Stimulated activated CD8-positive, alpha-beta memory T cell treated with anti-CD3 and anti-CD28 coated beads, Interleukin-4, amount 100 ng/mL, for 4 hours (primary cell): ENCODE measurements at regions not wholly inside any gene's neighbourhood (a gene's known extent, or its start where the extent isn't known, plus 50 kb on each side); places are given as distances from the start of the nearest gene placed in this dataset.
"Not testable (repeated sequence)": the region's sequence is repeated elsewhere in the genome, so short reads cannot be mapped to it uniquely, and the experiment has no call there.

Experiments
- DNase-seq, 2 donors: peaks; one replicate each; pipeline ENCODE4 v3.0.0-alpha.2; 2020; ENCODE audit warnings: low read depth in 2 of 2, low spot score in 1 of 2

DNA sequence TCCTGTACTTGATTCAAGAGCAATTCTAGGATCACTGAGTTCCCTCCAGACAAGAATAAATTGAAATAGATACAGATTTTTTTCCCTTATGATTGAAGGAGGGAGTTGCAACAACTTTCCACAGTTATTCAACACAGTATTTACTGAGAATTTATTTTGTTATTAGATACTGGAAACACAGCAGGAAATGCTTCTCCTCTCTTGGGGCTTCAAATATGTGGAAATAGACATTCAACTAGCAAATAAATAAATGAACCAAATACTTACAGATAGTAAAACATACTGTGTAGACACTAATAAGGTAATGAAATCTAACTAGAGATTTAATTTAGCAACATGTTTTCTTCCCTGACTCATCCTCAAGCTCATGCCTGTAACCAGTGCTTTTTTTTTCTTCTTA, 169.2 kb downstream of the LNPK start:
- DNase-seq = no peak

DNA sequence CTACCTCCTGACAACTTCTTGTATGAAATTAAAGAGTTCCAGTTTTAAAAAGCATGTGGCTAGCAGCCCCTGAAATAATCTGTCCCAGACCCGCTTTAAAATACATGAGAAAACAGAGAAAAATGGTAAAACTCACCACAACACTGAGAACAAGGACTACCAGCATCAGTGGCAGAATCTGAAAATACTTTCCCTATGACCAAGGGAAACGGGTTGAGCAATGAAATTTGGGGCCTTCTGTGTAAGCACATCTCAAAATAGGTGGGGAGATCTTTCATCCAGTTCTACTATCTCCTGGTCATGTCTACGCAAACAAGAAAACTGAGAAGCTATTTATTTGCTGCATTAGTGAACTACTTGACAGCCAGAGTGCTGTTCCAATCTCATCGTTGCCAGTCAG, 172.3 kb downstream of the LNPK start:
- DNase-seq = no peak

DNA sequence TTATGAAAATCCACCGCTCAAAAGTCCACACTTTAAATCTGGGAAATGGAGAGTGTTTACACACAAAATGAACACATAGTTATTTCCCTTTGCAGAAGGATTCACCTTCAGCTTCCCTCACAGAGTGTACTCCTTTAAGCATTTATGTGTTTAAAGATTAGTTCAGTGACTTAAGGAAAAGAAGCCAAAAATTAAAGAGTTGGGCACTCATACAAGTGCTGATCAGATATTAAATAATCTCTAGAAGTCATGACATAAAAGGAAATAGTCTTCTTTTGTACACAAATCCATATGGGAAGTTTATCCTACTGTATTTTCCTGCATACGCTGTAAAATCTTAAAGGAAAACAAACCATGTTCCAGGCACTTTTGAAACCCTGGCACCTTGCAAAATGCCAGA, 174.2 kb downstream of the LNPK start:
- no peak for DNase-seq

GRCh38 chr2:175824243-175824642, 177.8 kb downstream of the LNPK start:
- DNase-seq = no peak

DNA sequence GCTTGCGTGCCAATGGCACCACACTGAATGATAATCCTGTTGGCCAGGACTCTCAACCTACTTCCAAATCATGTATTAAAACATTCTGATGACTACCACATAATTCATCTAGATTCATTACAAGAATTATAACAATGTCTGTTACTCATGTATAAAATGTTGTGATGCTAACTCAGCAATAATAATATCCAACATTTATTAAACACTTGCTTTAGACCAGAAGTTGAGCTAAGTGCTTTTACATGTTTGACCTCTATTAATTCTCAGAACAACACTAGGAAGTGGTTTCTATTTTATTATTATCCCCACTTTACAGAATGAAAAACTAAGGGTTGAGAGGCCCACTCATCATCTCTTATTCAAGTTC, 178.4 kb downstream of the LNPK start:
- no peak for DNase-seq

DNA sequence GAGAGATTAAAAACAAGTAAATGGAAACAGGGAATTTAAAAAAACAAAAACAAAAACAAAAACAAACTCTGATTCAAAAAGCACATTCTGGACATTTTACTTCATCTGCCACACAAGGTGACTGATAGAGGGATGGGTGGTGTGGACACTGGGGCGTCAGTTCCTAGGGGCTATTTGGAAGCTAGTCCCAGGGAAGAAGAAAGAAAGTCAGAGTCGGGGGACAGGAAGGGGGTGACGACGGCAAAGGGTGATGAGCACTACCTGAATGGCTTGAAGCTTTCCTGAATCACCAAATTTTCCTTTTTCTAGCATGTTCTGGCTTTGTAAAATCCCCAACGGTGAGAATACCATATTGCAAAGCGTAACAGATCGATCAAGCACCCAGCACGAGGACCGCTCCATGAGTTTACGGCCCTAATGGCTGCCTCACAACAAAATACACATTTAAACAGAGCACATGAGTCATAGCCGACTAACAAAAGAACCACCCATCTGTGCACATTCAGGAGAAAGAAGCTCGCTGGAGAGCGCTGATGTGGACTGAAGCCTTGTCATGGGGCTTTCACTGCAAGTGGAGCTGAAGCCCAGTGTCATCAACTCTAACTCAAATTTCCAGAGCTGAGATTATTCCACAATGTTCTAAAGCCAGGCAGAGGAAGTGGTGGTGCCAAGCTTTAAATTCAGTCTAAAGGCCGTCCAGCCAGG, 178.9 kb downstream of the LNPK start:
- no peak for DNase-seq

DNA sequence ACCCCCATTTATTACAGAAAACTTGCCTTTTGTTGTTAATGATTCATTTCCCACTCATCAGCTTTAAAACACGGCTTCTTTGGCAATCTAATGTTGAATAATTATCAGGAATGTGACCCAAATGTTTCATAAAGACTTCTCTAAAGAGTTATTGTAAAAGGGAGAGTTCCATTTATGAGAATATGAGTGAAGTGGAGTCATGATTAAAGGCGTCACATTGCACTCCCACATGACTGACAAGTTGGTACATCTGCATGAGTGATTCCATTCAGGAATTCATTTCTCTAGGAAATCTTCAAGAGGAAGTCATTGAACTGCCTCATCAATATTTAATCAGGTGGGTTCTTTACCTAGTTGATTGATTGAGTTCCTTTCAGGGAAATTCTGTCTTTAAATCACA, 184.8 kb downstream of the LNPK start:
- no peak for DNase-seq

DNA sequence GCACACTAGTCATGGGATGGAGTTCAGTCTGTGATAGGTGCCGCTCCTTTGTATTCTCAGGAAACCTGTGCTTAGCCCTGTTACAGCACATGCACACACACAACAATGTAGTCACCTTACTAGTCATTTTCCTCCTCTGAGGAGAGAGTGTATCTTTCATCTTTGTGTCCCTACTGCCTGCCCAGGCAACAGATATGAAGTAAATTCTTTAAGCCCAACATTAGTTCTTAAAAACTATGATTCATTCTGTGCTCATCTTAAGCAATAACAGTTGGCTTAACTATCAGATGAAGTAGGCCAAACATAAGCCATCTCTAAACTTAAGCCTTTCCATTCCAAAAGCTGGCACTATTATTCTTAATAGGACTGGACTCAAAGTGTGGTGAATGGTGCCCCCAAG, 186.5 kb downstream of the LNPK start:
- no peak for DNase-seq

DNA sequence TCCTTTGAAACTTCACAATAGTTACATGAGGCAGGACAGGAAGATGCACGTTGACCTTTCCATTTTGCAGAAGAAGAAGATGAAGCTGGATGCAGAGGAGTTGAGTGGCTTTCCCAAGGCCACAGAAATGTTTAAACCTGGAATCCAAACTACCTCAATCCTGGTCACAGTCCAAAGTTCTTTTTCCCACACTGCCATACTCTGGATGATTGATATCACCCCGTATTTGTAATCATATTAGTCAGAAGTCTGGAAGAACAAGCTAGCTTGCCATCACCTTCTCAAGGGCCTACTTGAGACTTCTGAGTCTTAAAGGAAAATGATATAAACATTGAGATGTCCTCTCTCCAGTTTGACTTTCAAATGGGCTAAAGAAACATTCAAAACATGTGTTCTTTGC, 190.1 kb downstream of the LNPK start:
- DNase-seq = no peak

DNA sequence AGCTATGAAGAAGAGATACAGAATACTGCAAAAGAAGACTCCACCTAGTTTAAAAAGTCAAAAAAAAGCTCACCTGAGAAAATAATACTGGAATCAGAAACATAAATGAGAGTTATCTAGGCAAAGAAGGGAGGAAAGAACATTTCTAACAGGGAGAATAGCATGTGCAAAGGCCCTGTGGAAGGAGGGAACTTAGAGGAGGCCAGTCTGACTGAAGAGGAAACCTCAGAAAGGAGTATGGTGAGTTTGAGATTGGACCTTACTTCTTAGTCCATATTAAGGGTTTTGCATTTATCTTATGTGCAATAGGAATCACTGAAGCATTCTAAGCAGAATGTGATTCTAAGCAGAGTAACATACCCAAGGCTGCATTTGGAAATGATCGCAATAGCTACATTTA, 193.2 kb downstream of the LNPK start:
- no peak for DNase-seq

GRCh38 chr2:175808078-175808477, 194.0 kb downstream of the LNPK start:
- DNase-seq = no peak

GRCh38 chr2:175807031-175807873, 194.8 kb downstream of the LNPK start:
- no peak for DNase-seq

- DNase-seq = no peak
Measured at GRCh38 chr2:175806570-175806969, 195.5 kb downstream of the LNPK start.

DNA sequence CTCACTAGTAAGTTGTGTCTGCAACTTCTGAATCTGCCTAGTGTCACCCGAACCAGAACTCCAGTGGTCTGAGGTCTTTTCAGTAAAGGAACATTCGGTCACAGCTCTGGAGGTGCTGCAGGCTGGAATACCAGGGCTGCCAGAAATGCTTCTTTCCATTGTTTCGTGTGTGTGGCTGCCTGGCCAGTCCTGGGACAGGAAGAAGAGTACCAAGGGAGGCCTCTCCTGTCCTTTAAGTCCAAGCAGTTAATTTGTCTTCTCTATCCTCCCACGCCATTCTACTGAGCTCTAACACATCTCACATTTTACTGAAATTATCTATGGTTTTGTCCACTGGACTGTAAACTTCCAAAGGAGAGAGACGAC, 196.0 kb downstream of the LNPK start:
- DNase-seq = no peak

- no peak for DNase-seq
Measured at GRCh38 chr2:175805442-175806124, 196.5 kb downstream of the LNPK start.

DNA sequence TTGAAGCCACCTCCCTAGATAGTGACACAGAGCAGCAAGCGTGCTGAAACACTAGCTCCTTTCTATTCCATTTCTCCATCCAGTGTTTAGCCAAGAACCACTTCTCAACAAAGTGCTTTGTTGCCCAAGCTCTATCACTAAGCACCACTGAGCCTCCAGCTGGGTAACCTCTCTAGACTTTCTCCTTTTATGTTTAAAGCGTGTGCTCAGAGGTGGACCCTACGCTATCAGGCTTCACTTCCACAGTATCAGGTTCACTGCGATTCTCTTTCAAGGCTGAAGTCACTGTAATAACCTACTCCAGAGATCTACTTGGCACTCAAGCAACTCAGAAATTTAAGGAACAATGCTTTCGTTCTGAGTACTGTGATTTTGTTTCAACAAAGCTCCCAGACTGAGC, 197.9 kb downstream of the LNPK start:
- no peak for DNase-seq

DNA sequence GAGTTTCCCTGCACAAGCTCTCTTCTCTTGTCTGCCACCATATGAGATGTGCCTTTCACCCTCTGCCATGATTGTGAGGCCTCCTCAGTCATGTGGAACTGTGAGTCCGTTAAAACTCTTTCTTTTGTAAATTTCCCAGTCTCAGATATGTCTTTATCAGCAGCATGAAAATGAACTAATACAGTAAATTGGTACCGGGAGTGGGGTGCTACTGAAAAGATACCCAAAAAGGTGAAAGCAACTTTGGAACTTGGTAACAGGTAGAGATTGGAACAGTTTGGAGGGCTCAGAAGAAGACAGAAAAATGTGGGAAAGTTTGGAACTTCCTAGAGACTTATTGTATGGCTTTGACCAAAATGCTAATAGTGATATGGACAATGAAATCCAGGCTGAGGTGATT, 205.6 kb downstream of the LNPK start:
- DNase-seq = not testable (repeated sequence)

DNA sequence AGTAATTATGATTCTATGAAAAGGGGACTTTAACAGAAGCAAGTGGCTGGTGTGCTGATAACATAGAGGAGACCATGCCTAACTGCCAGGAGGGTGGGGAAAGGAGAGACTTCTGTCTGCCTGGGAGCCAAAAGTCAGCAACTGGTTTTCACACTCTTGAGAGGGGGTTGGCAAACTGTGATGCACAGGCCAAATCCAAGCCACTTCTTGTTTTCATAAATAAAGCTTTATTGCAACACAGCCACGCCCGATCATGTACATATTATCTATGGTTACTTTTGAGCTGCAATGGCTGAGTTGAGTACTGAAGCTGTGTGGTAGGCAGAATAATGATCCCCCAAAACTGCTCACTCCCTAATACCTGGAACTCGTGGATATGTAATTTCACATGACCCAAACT, 208.4 kb downstream of the LNPK start:
- no peak for DNase-seq

DNA sequence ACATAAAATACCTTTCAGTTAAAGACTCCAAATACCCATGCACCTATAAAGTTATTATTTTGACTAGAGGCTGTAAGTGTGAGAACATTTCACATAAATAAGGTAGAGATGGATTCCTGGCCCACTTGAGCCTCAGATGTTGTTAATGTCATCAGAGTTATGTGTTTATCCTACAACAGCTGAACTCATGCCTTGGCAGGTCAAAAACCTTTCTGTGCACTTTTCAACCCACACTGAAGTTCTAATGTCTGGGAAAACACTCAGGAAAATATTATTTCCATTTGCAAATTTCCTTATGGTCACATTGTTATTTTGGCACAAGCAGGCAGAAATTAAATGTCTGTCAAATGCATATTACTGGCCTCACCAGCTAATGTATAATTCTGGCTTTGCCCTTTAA, 209.2 kb downstream of the LNPK start:
- no peak for DNase-seq

- no peak for DNase-seq
Measured at GRCh38 chr2:175792199-175792598, 209.9 kb downstream of the LNPK start.

DNA sequence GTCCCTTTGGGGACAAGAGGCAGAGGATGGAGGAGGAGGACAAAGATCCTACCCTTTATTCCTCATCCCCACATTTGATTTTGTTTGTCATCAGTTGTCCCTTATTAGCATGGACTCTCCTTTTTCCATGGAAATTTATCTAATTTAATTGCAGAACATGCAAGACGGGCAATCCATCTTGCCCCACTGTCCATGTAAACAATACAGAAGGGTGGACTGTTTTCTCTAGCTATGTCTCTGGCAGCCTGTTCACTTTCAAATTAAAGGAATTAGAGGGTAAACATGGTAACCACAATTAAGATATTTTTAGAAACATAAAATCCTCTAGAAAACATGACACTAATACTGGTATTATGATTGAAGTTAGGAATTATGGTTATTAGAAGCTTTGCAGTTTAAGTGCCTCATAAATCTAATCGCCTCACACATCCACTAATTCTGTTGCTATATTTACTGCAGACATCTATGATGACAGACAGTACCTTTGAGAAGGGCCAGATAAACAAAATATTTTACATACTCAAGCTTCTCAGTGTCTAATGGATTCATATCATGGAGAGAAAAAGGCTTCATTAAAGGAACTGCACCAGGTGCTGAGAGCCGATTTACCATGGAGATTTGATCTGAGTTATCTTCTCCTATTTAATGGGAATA, 215.5 kb downstream of the LNPK start:
- DNase-seq = no peak

DNA sequence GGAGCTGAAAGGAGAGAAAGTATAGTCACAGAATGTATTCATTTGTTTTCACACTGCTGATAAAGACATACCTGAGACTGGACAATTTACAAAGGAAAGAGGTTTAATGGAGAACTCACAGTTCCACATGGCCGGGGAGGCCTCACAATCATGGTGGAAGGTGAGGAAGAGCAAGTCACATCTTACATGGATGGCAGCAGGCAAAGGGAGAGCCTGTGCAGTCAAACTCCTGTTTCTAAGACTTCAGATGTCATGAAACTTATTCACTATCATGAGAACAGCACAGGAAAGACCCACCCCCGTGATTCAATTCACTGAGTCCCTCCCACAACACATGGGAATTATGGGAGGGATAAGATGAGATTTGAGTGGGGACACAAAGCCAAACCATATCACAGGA, 224.7 kb downstream of the LNPK start:
- DNase-seq = not testable (repeated sequence)
